ENCODE measurements at regions not wholly inside any gene's neighbourhood (a gene's known extent, or its start where the extent isn't known, plus 50 kb on each side); places are given as distances from the start of the nearest gene placed in this dataset.

DNA sequence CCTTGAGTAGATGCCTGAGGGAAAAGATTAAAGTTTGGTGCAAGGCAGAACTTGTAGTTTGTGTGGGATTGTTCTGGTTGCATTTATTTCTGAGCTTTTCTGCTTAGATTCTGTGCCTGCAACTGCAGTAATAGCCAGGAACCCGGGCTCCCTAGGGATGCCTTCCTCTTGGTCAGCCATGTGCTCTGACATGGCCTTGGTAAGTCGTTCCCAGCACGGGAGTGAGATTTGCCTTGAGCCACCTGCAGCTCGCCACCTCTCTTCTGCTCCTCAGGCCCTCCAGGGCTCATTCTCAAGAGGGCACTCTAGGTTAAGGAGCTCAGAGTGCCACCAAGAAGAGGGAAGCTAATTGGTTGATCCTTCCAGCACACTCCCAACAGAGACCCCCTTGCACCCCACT, 350.6 kb upstream of the MKI67 start:
- H3K4me1 ChIP-seq (ENCODE audit: insufficient read depth), result no peaks in the 10 kb centered on the region
- no peaks in the 10 kb centered on the region for H3K9me2 ChIP-seq (replicated peaks; ENCODE audit: insufficient read depth)
- H4K20me1 ChIP-seq (ENCODE audit: insufficient read depth, poor library complexity, severe bottlenecking), result no peaks in the 10 kb centered on the region
- H3K9me3 ChIP-seq (ENCODE audit: low read depth), result no peaks in the 10 kb centered on the region
- H3K36me3 ChIP-seq (replicated peaks; ENCODE audit: insufficient read depth, low read depth), result no peaks in the 10 kb centered on the region
- 67% methylated on average over 4 of the region's 4 CpGs for WGBS (ENCODE audit: low lambda C conversion rate, missing lambda C conversion rate)
- H3K4me3 ChIP-seq, result no peak overlapping the region
- DNase-seq (ENCODE audit: low spot score), result no peak
- no peaks in the 10 kb centered on the region for H3K79me2 ChIP-seq
- H2AFZ ChIP-seq, result no peak overlapping the region
- TF ChIP-seq EZH2phosphoT487 (IDR thresholded peaks at IDR 0.05; ENCODE audit: low read depth, severe bottlenecking, unreplicated experiment), result no peak
- TF ChIP-seq EZH2 (IDR thresholded peaks at IDR 0.05; ENCODE audit: borderline replicate concordance), result no peak
- no peak for TF ChIP-seq CTCF (IDR thresholded peaks at IDR 0.05; ENCODE audit: poor library complexity)
- no peak overlapping the region for H3K4me2 ChIP-seq
- H3K27me3 ChIP-seq, result no peaks in the 10 kb centered on the region
- H3K27ac ChIP-seq, result no peak overlapping the region

DNA sequence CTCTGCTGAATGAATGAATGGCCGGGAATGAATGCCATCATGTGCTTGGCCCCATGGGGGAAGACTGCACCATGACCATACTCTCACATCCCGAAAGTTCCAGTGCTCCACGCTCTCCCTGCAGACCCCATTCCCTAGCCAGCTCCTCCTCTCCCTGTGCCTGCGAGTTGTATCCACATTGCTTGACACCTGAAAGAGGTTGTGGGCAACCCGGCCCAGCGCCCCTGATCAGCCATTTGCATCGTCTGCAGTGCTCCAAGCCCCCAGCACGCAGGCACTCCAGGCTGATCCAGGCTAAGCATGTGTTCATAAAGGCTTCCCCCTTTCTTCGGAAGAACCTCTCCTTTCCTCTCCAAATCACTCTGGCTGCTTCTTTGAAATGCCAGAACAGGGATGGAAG, 354.4 kb upstream of the MKI67 start:
- Histone ChIP-seq H2AFZ (no peak overlapping the region), H3K27me3 (no peaks in the 10 kb centered on the region), H4K20me1 (ENCODE audit: insufficient read depth, poor library complexity, severe bottlenecking) (no peaks in the 10 kb centered on the region), H3K36me3 (replicated peaks; ENCODE audit: insufficient read depth, low read depth) (no peaks in the 10 kb centered on the region), H3K4me3 (no peak overlapping the region), H3K27ac (no peak overlapping the region), H3K79me2 (no peaks in the 10 kb centered on the region), H3K4me2 (no peak overlapping the region), H3K9me2 (replicated peaks; ENCODE audit: insufficient read depth) (no peaks in the 10 kb centered on the region), H3K9me3 (ENCODE audit: low read depth) (no peaks in the 10 kb centered on the region), H3K4me1 (ENCODE audit: insufficient read depth) (no peaks in the 10 kb centered on the region)
- DNase-seq (ENCODE audit: low spot score), result no peak
- WGBS (ENCODE audit: low lambda C conversion rate, missing lambda C conversion rate), result 75% methylated on average over 9 of the region's 9 CpGs
- TF ChIP-seq EZH2 (IDR thresholded peaks at IDR 0.05; ENCODE audit: borderline replicate concordance) (no peak), EZH2phosphoT487 (IDR thresholded peaks at IDR 0.05; ENCODE audit: low read depth, severe bottlenecking, unreplicated experiment) (no peak), CTCF (IDR thresholded peaks at IDR 0.05; ENCODE audit: poor library complexity) (no peak)

DNA sequence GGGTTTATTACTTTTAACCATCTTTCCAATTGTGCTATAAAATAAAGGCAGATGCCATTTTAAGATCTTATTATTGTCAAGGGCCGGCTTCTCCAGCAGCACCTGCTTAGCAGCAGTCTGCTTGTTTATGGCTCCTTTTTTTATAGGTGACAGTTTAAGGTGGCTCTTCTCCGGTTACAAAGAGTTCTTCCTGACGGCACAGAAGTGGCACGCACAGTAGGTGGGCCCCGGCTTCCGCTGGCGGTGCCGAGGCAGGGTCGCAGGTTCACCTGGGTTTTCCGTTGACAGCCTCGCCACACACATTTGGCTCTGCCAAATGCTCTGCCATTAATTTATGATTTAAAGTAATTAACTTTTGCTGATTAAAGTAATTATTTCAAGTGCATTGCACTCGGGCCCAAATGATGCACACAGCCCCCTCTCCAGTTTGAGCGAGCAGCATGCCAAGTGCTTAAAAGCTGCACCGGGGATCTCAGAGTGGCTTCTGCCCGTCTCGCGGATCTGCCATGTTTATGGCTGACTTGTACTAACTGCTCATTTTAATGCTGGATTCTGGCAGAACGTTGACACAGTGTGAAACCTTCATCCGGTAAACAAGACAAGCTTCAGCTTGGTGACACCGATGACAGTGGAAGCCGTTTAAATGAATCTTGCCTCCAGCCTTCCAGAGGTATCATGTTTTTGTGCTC, 355.1 kb upstream of the MKI67 start:
- 54% methylated on average over 21 of the region's 21 CpGs for WGBS (ENCODE audit: low lambda C conversion rate, missing lambda C conversion rate)
- Histone ChIP-seq H2AFZ (no peak overlapping the region), H3K4me3 (no peak overlapping the region), H4K20me1 (ENCODE audit: insufficient read depth, poor library complexity, severe bottlenecking) (no peaks in the 10 kb centered on the region), H3K4me1 (ENCODE audit: insufficient read depth) (no peaks in the 10 kb centered on the region), H3K27ac (no peak overlapping the region), H3K9me3 (ENCODE audit: low read depth) (no peaks in the 10 kb centered on the region), H3K79me2 (no peaks in the 10 kb centered on the region), H3K36me3 (replicated peaks; ENCODE audit: insufficient read depth, low read depth) (no peaks in the 10 kb centered on the region), H3K9me2 (replicated peaks; ENCODE audit: insufficient read depth) (no peaks in the 10 kb centered on the region), H3K27me3 (no peaks in the 10 kb centered on the region), H3K4me2 (no peak overlapping the region)
- TF ChIP-seq CTCF (IDR thresholded peaks at IDR 0.05; ENCODE audit: poor library complexity), result no peak
- no peak for TF ChIP-seq EZH2phosphoT487 (IDR thresholded peaks at IDR 0.05; ENCODE audit: low read depth, severe bottlenecking, unreplicated experiment)
- TF ChIP-seq EZH2 (IDR thresholded peaks at IDR 0.05; ENCODE audit: borderline replicate concordance), result no peak
- no peak for DNase-seq (ENCODE audit: low spot score)
